SK-N-SH treated with all-trans-retinoic acid at 6 μM for 48 hours (cell line): ENCODE measurements at regions not wholly inside any gene's neighbourhood (a gene's known extent, or its start where the extent isn't known, plus 50 kb on each side); places are given as distances from the start of the nearest gene placed in this dataset.

Experiments used
- ARNTL ChIP-seq: fragments of 450-650 bp; formaldehyde crosslinking; IDR thresholded peaks from 2 replicates; pipeline ENCODE4 v1.5.0; 2020; ENCODE audit warnings: low read depth, mild to moderate bottlenecking, moderate library complexity, borderline replicate concordance
- CSDC2 ChIP-seq: fragments of 250-450 bp; sonication (Bioruptor Pico); IDR thresholded peaks from 2 replicates; pipeline ENCODE4 v1.5.0; 2020; ENCODE audit warnings: mild to moderate bottlenecking, moderate library complexity
- ESRRG ChIP-seq: fragments of 250-450 bp; sonication (Bioruptor Pico); IDR thresholded peaks from 2 replicates; pipeline ENCODE4 v1.6.1; 2021; ENCODE audit warnings: mild to moderate bottlenecking
- ISL1 ChIP-seq: fragments of 250-450 bp; sonication (Bioruptor Pico); IDR thresholded peaks from 2 replicates; pipeline ENCODE4 v2.1.2; 2022; ENCODE audit warnings: mild to moderate bottlenecking, moderate library complexity
- OSR1 ChIP-seq: fragments of 250-450 bp; sonication (Bioruptor Pico); IDR thresholded peaks from 2 replicates; pipeline ENCODE4 v1.8.0; 2022; ENCODE audit warnings: moderate library complexity, mild to moderate bottlenecking, inconsistent platforms
- PPARA ChIP-seq: fragments of 250-450 bp; sonication (Bioruptor Pico); IDR thresholded peaks from 2 replicates; pipeline ENCODE4 v1.5.0; 2020; ENCODE audit warnings: mild to moderate bottlenecking, borderline replicate concordance
- RARB ChIP-seq: fragments of 250-450 bp; sonication (Bioruptor Pico); IDR thresholded peaks from 2 replicates; pipeline ENCODE4 v1.8.0; 2021; ENCODE audit warnings: mild to moderate bottlenecking, moderate library complexity
- TCF4 ChIP-seq: fragments of 250-450 bp; sonication (Bioruptor Pico); IDR thresholded peaks from 2 replicates; pipeline ENCODE4 v1.8.0; 2021; ENCODE audit warnings: mild to moderate bottlenecking, moderate library complexity, borderline replicate concordance
- ZFP3 ChIP-seq: fragments of 250-450 bp; sonication (Bioruptor Pico); IDR thresholded peaks from 2 replicates; pipeline ENCODE4 v1.5.0; 2020; ENCODE audit warnings: mild to moderate bottlenecking, moderate library complexity
- ZFP30 ChIP-seq: fragments of 450-650 bp; formaldehyde crosslinking; IDR thresholded peaks from 2 replicates; pipeline ENCODE4 v1.5.0; 2022; ENCODE audit warnings: mild to moderate bottlenecking, moderate library complexity
- ZNF8 ChIP-seq: fragments of 450-650 bp; formaldehyde crosslinking; IDR thresholded peaks from 2 replicates; pipeline ENCODE4 v1.5.0; 2020; ENCODE audit warnings: mild to moderate bottlenecking, moderate library complexity
- TF ChIP-seq, protein P1 (sequence below): fragments of 250-450 bp; sonication (Bioruptor Pico); IDR thresholded peaks from 2 replicates; pipeline ENCODE4 v1.8.0; 2020; ENCODE audit warnings: mild to moderate bottlenecking, moderate library complexity, borderline replicate concordance

DNA sequence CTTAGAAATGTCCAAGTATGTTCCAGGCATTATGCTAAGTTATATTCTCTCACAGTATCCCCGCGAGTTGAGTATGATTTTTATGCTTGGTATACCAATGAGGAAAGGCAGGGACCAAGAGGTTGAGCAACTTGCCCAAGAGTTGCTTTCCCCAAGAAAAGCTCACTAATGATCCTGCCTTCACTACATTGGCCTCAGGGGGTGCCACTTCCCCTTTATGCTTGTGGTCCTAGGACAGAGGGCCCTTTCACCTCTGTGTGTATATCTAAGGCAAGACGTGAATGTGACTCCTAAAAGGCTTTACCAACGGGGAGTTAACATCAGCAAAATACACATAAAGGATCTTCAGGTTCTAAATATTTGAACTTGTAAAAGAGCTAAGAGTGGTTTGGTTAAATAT is 164.4 kb upstream of the CPEB2 start:
- TF ChIP-seq ZNF8 (CRISPR knock-in tag) (no peak), ARNTL (no peak), RARB (CRISPR knock-in tag) (no peak), CSDC2 (CRISPR knock-in tag) (no peak), TCF4 (CRISPR knock-in tag) (no peak), OSR1 (CRISPR knock-in tag) (no peak), ZFP30 (CRISPR knock-in tag) (no peak), ISL1 (CRISPR knock-in tag) (no peak), PPARA (CRISPR knock-in tag) (no peak), ESRRG (no peak), ZFP3 (CRISPR knock-in tag) (no peak)
- TF ChIP-seq, protein P1, sequence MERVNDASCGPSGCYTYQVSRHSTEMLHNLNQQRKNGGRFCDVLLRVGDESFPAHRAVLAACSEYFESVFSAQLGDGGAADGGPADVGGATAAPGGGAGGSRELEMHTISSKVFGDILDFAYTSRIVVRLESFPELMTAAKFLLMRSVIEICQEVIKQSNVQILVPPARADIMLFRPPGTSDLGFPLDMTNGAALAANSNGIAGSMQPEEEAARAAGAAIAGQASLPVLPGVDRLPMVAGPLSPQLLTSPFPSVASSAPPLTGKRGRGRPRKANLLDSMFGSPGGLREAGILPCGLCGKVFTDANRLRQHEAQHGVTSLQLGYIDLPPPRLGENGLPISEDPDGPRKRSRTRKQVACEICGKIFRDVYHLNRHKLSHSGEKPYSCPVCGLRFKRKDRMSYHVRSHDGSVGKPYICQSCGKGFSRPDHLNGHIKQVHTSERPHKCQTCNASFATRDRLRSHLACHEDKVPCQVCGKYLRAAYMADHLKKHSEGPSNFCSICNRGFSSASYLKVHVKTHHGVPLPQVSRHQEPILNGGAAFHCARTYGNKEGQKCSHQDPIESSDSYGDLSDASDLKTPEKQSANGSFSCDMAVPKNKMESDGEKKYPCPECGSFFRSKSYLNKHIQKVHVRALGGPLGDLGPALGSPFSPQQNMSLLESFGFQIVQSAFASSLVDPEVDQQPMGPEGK (CRISPR knock-in tag), result no peak
